HG02852 (cell line): ENCODE measurements at regions not wholly inside any gene's neighbourhood (a gene's known extent, or its start where the extent isn't known, plus 50 kb on each side); places are given as distances from the start of the nearest gene placed in this dataset.

Experiments used
- ATAC-seq: cut with Tn5 transposase; IDR thresholded peaks from one replicate; pipeline ENCODE4 v1.9.1; 2021; ENCODE audit warnings: mild to moderate bottlenecking, moderate library complexity; ENCODE audit not compliant: unreplicated experiment

GRCh38 chr18:71597219-71597618 is 946.9 kb downstream of the CBLN2 start:
- ATAC-seq: no peak

- ATAC-seq: no peak
Measured at GRCh38 chr18:71583252-71583651, 960.9 kb downstream of the CBLN2 start.

- ATAC-seq: no peak
Measured at GRCh38 chr18:71554686-71555085, 989.5 kb downstream of the CBLN2 start.

- ATAC-seq: no peak
Measured at GRCh38 chr18:71541643-71542042, 1002.5 kb downstream of the CBLN2 start.

GRCh38 chr18:71529703-71530303 is 1014.3 kb downstream of the CBLN2 start:
- ATAC-seq: no peak

- ATAC-seq: no peak
Measured at GRCh38 chr18:71523483-71524435, 1020.4 kb downstream of the CBLN2 start.

- no peak for ATAC-seq
Measured at GRCh38 chr18:71505526-71505925, 1038.6 kb downstream of the CBLN2 start.

DNA sequence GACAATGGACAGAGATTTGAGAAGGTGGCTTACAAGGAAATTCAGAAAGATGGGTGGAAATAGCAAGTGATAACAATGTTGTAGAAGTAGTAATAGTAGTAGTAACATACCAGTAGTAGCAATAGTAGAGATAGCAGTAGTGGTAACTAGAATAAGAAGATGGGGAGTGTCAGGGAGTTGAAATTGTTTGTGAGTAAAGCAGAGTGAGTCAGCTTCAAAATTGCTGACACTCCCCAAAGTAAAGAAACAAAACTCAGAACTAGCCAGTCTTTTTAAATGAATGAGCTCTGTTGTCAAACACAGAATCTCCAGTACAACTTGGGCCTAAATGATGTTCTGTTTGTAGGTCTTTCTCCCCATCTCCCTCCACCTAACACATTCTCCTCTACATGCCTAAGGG is 1040.9 kb downstream of the CBLN2 start:
- ATAC-seq: no peak

DNA sequence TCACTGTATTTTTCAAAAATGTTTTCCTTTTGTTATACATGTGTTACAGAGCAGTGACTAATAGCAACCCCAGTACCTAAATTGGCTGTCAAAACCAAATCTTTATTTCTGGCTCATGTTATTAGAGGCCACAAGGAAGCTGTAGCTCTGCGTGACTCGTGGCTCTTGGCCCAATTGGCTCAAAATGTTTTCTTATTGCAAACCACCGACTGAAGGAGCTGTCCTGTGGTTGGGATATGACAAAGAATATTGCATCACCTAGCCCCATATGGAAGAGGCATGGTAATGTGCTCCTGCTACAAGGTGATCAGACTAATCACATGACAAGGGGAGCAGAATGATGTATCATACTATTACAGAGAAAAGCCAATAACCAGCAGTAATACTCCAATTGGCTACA is 1058.5 kb downstream of the CBLN2 start:
- no peak for ATAC-seq

- ATAC-seq: no peak
Measured at GRCh38 chr18:71471963-71472725, 1072.0 kb downstream of the CBLN2 start.

DNA sequence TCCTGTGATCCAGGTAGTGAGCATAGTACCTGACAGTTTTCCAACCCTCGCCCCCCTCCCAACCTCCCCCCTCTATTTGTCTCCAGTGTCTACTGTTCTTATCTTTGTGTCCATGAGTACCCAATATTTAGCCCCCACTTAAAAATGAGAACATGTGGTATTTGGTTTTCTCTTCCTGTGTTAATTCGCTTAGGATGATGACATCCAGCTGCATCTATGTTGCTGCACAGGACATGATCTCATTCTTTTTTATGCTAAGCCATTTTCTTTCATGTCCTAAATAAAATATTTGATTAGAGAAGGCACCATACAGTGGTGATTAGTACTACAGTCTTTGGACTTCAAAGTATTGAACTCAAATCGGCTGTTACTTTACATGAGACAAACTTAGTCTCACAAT is 1087.9 kb downstream of the CBLN2 start:
- ATAC-seq: no peak

- no peak for ATAC-seq
Measured at GRCh38 chr18:71450257-71450656, 1093.9 kb downstream of the CBLN2 start.

- ATAC-seq: no peak
Measured at GRCh38 chr18:71443706-71444480, 1100.2 kb downstream of the CBLN2 start.

- ATAC-seq: no peak
Measured at GRCh38 chr18:71442731-71443141, 1101.4 kb downstream of the CBLN2 start.

DNA sequence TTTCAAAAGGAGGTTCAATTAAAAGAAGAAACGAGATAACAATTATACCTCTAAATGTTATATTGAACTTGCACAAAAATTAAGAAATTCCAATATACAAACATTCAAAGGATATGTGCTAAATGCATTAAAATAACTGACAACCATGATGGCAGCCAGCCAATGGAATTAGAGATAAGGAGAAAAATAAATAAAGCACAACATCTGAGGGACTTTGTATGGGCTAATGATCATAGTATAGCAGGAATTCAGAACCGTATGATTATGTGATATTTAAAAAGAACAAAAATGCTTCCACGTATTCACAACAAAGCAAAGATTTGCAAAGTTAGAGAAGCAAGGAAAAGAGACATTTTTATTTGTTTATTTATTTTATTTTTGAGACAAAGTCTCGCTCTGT is 1103.0 kb downstream of the CBLN2 start:
- no peak for ATAC-seq

GRCh38 chr18:71437511-71437910 is 1106.6 kb downstream of the CBLN2 start:
- no peak for ATAC-seq

- no peak for ATAC-seq
Measured at GRCh38 chr18:71433373-71433772, 1110.8 kb downstream of the CBLN2 start.

DNA sequence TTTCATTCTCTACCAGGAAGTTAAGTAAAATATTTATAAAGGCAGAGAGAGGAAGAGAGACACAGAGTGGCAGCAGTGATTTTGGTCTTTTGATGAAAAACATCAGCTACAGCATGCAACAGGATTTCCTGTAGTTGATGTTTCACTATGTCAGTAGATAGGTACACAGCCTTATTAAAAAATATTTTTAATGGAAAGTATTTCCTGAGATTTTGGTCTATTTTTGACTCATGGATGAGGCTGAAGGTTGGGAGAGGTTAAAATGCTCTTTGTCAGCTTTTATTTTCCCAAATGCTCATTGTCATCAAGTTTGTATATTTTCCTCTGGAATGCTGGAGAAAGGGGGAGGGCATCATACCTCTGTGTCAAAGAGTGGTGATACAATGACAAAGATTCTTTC is 1112.5 kb downstream of the CBLN2 start:
- ATAC-seq: no peak

GRCh38 chr18:71431171-71431570 is 1113.0 kb downstream of the CBLN2 start:
- ATAC-seq: no peak

DNA sequence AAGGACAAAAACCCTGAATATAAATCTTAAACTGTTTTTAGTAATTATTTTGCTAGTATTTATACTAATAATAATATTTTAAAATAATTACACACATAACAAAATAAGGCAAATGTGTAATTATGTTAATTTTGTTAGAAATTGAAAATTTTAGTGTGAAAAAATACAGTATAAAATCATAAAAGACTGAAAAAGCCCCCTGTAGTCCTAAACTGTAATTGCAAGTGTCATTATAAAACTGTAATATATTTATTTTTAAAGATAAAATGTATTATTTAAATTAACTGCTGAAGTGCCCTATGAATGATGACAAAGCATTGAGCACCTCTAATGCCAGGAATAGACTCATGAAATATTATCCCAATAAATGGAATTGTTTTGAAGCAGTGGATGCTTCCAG is 1117.7 kb downstream of the CBLN2 start:
- no peak for ATAC-seq
